Gastroesophageal sphincter (tissue), 3 donors: ENCODE measurements at regions not wholly inside any gene's neighbourhood (a gene's known extent, or its start where the extent isn't known, plus 50 kb on each side); places are given as distances from the start of the nearest gene placed in this dataset.

Experiments used
- EP300 ChIP-seq: sonication (generic); formaldehyde crosslinking; IDR thresholded peaks from one replicate; pipeline ENCODE4 v1.6.1; 2017; ENCODE audit warnings: antibody characterized with exemption, mild to moderate bottlenecking
- POLR2A ChIP-seq, 2 donors: fragments of 450-650 bp; IDR thresholded peaks; one replicate each; pipeline ENCODE4 v1.6.1; 2017; ENCODE audit warnings: antibody characterized with exemption in 2 of 2, mild to moderate bottlenecking in 2 of 2, moderate library complexity in 1 of 2
- TF ChIP-seq, protein P1 (sequence below), 4 experiments: fragments of 200-600 bp in 2 of 4; fragments of 450-650 bp in 2 of 4; sonication (generic) in 1 of 4; IDR thresholded peaks; one replicate each; pipeline ENCODE4 v1.5.1; 2017 to 2019; ENCODE audit warnings: antibody characterized with exemption in 4 of 4, mild to moderate bottlenecking in 2 of 4, moderate library complexity in 2 of 4

DNA sequence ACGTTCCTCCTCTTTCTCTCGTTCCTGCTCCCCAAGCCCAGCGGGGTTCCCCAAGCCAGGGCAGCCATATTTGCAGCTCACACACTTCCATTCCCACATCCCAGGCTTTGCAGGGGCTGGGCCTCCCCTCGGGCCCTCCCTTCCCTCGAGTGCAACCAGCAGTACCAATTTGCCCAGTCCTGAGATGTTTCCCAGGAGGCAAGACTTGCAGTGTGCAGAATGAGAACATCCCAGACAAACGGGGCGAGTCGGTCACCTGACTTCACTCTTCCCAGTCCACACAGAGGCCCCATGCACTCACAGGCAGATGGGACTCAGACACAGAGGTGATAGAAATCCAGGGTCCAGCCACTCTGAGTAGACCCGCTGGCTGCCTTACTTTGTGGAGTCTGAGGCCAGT lies 56.2 kb upstream of the SLC6A6 start:
- TF ChIP-seq, protein P1, sequence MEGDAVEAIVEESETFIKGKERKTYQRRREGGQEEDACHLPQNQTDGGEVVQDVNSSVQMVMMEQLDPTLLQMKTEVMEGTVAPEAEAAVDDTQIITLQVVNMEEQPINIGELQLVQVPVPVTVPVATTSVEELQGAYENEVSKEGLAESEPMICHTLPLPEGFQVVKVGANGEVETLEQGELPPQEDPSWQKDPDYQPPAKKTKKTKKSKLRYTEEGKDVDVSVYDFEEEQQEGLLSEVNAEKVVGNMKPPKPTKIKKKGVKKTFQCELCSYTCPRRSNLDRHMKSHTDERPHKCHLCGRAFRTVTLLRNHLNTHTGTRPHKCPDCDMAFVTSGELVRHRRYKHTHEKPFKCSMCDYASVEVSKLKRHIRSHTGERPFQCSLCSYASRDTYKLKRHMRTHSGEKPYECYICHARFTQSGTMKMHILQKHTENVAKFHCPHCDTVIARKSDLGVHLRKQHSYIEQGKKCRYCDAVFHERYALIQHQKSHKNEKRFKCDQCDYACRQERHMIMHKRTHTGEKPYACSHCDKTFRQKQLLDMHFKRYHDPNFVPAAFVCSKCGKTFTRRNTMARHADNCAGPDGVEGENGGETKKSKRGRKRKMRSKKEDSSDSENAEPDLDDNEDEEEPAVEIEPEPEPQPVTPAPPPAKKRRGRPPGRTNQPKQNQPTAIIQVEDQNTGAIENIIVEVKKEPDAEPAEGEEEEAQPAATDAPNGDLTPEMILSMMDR (IDR thresholded peaks at IDR 0.05), result no peak
- TF ChIP-seq POLR2A (IDR thresholded peaks at IDR 0.05), result no peak
- no peak for TF ChIP-seq EP300
